GM23338 (cell line): ENCODE measurements at regions not wholly inside any gene's neighbourhood (a gene's known extent, or its start where the extent isn't known, plus 50 kb on each side); places are given as distances from the start of the nearest gene placed in this dataset.

Source experiments
- CREB1 ChIP-seq: fragments of 250-450 bp; sonication (Bioruptor Pico); IDR thresholded peaks from 2 replicates; pipeline ENCODE4 v1.5.0; 2020; ENCODE audit warnings: low read depth, mild to moderate bottlenecking, moderate library complexity
- EZH2 ChIP-seq: fragments of 200-600 bp; sonication (generic); IDR thresholded peaks from one replicate; pipeline ENCODE4 v1.8.0; 2017; ENCODE audit warnings: antibody characterized with exemption, mild to moderate bottlenecking, low read depth; ENCODE audit not compliant: unreplicated experiment
- POLR2AphosphoS5 ChIP-seq: IDR thresholded peaks from 2 replicates; pipeline ENCODE4 v1.6.1; 2016; ENCODE audit warnings: antibody characterized with exemption, low read depth
- ZNF114 ChIP-seq: fragments of 250-450 bp; sonication (Bioruptor Pico); IDR thresholded peaks from 2 replicates; pipeline ENCODE4 v1.5.0; 2020; ENCODE audit warnings: mild to moderate bottlenecking, moderate library complexity
- ZNF331 ChIP-seq: fragments of 250-450 bp; sonication (Bioruptor Pico); IDR thresholded peaks from 2 replicates; pipeline ENCODE4 v1.5.0; 2020; ENCODE audit warnings: low read depth, mild to moderate bottlenecking, moderate library complexity
- TF ChIP-seq, protein P1 (sequence below), 2 experiments: fragments of 200-600 bp in 1 of 2; sonication (generic) in 1 of 2; conservative IDR thresholded peaks; 2 replicates each; pipeline versions ENCODE4 v1.5.1 to v1.6.1; 2016 to 2017; ENCODE audit warnings: antibody characterized with exemption in 2 of 2, low read depth in 2 of 2, mild to moderate bottlenecking in 2 of 2, moderate library complexity in 1 of 2

DNA sequence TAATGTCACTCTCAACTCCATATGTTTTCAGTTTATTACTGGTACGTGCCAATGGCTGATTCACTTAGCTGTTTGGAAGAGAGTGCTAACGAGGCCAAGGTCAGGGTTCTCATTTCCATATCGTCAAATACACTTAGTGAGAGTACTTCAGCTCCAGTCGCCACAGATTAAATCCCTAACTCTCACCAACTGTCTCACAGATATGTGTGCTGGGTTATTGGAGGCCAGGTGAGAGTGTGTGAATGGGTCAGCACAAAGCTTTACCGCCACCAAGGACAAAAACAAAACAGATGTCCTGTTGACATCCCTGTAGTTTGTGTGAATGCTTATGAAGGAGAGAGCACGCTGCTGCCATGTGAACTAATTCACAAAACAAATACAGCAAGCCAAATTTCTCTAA, 133.5 kb upstream of the TBL1XR1 start:
- TF ChIP-seq, protein P1, sequence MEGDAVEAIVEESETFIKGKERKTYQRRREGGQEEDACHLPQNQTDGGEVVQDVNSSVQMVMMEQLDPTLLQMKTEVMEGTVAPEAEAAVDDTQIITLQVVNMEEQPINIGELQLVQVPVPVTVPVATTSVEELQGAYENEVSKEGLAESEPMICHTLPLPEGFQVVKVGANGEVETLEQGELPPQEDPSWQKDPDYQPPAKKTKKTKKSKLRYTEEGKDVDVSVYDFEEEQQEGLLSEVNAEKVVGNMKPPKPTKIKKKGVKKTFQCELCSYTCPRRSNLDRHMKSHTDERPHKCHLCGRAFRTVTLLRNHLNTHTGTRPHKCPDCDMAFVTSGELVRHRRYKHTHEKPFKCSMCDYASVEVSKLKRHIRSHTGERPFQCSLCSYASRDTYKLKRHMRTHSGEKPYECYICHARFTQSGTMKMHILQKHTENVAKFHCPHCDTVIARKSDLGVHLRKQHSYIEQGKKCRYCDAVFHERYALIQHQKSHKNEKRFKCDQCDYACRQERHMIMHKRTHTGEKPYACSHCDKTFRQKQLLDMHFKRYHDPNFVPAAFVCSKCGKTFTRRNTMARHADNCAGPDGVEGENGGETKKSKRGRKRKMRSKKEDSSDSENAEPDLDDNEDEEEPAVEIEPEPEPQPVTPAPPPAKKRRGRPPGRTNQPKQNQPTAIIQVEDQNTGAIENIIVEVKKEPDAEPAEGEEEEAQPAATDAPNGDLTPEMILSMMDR (conservative IDR thresholded peaks at IDR 0.05; ENCODE audit: low read depth in 2 of 2) = no peak
- no peak for TF ChIP-seq ZNF114 (CRISPR knock-in tag)
- TF ChIP-seq POLR2AphosphoS5 = no peak
- no peak for TF ChIP-seq ZNF331
- no peak for TF ChIP-seq CREB1
- TF ChIP-seq EZH2 = no peak
